Liver (tissue), 3 donors: ENCODE measurements at regions not wholly inside any gene's neighbourhood (a gene's known extent, or its start where the extent isn't known, plus 50 kb on each side); places are given as distances from the start of the nearest gene placed in this dataset.

Source experiments
- ATF3 ChIP-seq: IDR thresholded peaks from 2 replicates; pipeline ENCODE4 v1.6.1; 2016; ENCODE audit warnings: antibody characterized with exemption
- CTCF ChIP-seq: fragments of 150-350 bp; IDR thresholded peaks from 2 replicates; pipeline ENCODE4 v1.5.1; 2017; ENCODE audit warnings: improper control_type of control experiment, low read depth, low read length; ENCODE audit not compliant: missing input control
- GABPA ChIP-seq, 2 donors: IDR thresholded peaks in 1 of 2; conservative IDR thresholded peaks in 1 of 2; 2 replicates each; pipeline ENCODE4 v1.6.1; 2016; ENCODE audit warnings: antibody characterized with exemption in 2 of 2, mild to moderate bottlenecking in 1 of 2, moderate library complexity in 1 of 2
- HNF4G ChIP-seq: IDR thresholded peaks from 2 replicates; pipeline ENCODE4 v1.6.1; 2016; ENCODE audit warnings: antibody characterized with exemption
- JUND ChIP-seq, 2 donors: IDR thresholded peaks; 2 replicates each; pipeline ENCODE4 v1.6.1; 2016; ENCODE audit warnings: antibody characterized with exemption in 2 of 2
- MAX ChIP-seq: IDR thresholded peaks from 2 replicates; pipeline ENCODE4 v1.6.1; 2016; ENCODE audit warnings: antibody characterized with exemption
- NR2F2 ChIP-seq: IDR thresholded peaks from 2 replicates; pipeline ENCODE4 v1.6.1; 2016; ENCODE audit warnings: antibody characterized with exemption
- RAD21 ChIP-seq, 2 donors: IDR thresholded peaks; 2 replicates each; pipeline ENCODE4 v1.6.1; 2016; ENCODE audit warnings: antibody characterized with exemption in 2 of 2, mild to moderate bottlenecking in 2 of 2
- REST ChIP-seq: IDR thresholded peaks from 2 replicates; pipeline ENCODE4 v1.6.1; 2016; ENCODE audit warnings: antibody characterized with exemption, mild to moderate bottlenecking
- TAF1 ChIP-seq: conservative IDR thresholded peaks from 2 replicates; pipeline ENCODE4 v1.6.1; 2016; ENCODE audit warnings: antibody characterized with exemption, mild to moderate bottlenecking
- YY1 ChIP-seq: IDR thresholded peaks from 2 replicates; pipeline ENCODE4 v1.6.1; 2016; ENCODE audit warnings: antibody characterized with exemption, mild to moderate bottlenecking
- ZBTB33 ChIP-seq: IDR thresholded peaks from 2 replicates; pipeline ENCODE4 v1.6.1; 2016; ENCODE audit warnings: antibody characterized with exemption
- donor health status: healthy.
- donor health status: healthy.

- TF ChIP-seq YY1 (no peak), CTCF (no peak), ATF3 (no peak), TAF1 (no peak), ZBTB33 (no peak), GABPA (IDR thresholded peaks at IDR 0.05 in 1 of 2, conservative IDR thresholded peaks at IDR 0.05 in 1 of 2) (no peak), REST (no peak), MAX (no peak), NR2F2 (no peak), RAD21 (IDR thresholded peaks at IDR 0.05) (no peak), HNF4G (no peak), JUND (IDR thresholded peaks at IDR 0.05) (no peak)
These were observed 125.0 kb upstream of the HS3ST2 start for GRCh38 chr16:22688930-22689329.
